ENCODE measurements at regions not wholly inside any gene's neighbourhood (a gene's known extent, or its start where the extent isn't known, plus 50 kb on each side); places are given as distances from the start of the nearest gene placed in this dataset.
"Not testable (repeated sequence)": the region's sequence is repeated elsewhere in the genome, so short reads cannot be mapped to it uniquely, and the experiment has no call there.

DNA sequence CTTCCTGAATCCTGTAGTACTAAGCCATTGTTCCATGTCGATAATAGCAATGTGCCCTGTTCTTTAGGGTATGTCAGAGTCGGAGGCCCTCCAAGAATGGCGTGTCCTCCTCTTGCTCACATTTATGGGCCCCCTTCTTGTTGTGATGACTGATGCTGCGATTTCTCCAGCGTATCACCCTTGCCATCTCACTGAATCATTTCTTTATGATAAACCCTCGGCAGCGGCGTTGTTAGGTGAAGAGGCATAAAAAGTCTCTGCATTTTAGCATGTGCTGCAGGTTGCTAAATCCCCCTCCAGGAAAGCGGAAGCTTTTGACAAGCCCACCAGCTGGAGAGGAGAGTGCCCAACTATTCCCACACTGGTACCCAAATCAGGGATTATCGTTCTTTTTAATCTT is 1045.3 kb downstream of the BRD1 start:
- DNase-seq, result no peak

- no peak for DNase-seq
Measured at GRCh38 chr22:48781868-48782267, 1045.8 kb downstream of the BRD1 start.

GRCh38 chr22:48781391-48781790 is 1046.3 kb downstream of the BRD1 start:
- DNase-seq, result no peak

GRCh38 chr22:48780597-48781277 is 1046.9 kb downstream of the BRD1 start:
- DNase-seq, result no peak

- no peak for DNase-seq
Measured at GRCh38 chr22:48779661-48780596, 1047.7 kb downstream of the BRD1 start.

DNA sequence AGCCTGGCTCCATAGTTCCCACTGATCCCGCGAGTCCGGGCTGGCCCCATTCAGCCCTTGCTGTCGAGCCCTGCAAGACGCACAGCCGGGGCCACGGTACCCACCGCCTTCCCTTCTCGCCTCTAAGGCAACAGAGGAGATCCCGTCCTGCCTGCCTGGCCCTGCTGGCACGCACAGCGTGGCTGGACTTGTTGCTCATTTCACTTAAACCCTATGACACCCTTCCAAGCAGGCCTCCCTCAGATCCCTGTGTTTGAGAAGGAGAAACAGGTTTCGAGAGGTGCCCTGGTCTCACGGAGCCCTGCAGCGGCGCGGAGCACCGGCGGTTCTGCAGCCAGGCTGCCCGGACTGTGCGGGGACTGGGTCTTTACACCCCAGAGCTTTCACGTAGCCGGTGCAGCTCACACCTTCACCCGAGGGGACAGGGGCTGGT is 1048.4 kb downstream of the BRD1 start:
- DNase-seq, result no peak

DNA sequence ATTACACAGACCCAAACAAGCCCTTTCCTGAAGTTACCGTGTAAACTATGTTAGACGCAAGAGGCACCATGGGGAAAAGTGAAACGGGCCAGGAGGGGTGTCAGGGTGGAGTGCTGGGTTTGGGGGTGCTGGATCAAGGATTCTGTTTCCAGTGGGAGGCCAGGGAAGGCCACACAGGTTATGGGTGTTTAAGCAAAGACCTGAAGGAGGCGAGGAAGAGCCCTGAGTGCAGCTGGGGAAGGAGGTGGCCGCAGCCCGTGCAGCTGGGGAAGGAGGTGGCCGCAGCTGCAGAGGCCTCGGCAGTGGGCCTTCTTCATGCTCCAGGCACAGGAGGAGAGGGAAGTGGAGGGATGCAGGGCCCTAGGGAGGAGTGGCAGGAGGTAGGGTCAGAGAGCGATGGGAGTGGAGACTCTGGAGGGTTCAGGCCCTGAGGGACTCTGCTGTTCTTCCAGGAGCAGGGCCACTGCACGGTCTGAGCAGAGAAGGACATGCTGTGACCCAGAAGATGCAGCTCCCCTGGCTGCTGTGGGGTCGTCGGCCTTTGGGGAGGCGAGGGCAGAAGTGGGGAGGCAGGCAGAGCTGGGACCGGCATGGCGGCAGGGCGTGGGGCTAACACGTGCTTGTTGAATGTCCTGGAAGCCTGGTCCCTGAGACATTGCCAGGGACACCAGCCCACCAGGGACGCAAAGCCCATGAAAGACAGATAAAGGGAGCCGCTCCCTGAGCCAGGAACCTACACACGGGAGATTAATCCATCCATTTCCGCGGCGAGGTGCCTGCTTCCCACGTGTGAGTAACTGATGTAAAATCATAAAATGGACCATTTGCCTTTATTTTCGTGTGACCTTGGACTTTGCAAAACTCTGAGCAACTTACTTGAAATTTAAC is 1049.1 kb downstream of the BRD1 start:
- DNase-seq, result no peak

DNA sequence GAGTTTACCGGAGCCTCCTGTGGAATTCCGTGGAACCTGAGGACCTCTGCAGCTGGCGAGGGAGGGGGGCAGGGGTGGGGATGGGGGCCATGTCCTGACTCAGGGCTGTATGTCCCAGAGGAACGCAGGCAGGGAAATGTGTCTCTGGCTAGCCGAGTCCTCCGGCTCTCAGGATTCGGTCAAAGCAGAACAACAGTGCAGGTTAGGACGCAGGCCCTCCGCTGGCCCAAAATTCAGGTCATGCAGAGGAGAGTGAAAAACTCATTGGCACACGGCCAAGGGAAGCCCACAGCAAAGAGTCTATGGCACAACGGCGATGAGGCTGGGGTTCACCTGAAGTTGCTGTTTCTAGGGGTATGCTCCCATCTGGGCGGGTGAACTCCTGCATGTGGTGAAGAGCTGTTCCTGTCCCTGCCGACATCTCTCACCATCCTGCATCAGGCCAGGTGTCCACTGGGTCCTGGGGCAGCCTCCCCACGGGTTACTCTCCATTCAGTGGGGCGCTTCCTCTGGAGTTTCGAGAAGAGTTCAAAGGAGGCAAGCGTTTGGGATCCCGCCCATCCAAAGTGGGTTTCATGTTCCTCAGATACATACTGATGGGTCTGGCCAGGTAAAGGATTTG is 1055.3 kb downstream of the BRD1 start:
- no peak for DNase-seq

GRCh38 chr22:48765595-48765994 is 1062.1 kb downstream of the BRD1 start:
- DNase-seq, result no peak

GRCh38 chr22:48761546-48761945 is 1066.1 kb downstream of the BRD1 start:
- DNase-seq, result no peak

DNA sequence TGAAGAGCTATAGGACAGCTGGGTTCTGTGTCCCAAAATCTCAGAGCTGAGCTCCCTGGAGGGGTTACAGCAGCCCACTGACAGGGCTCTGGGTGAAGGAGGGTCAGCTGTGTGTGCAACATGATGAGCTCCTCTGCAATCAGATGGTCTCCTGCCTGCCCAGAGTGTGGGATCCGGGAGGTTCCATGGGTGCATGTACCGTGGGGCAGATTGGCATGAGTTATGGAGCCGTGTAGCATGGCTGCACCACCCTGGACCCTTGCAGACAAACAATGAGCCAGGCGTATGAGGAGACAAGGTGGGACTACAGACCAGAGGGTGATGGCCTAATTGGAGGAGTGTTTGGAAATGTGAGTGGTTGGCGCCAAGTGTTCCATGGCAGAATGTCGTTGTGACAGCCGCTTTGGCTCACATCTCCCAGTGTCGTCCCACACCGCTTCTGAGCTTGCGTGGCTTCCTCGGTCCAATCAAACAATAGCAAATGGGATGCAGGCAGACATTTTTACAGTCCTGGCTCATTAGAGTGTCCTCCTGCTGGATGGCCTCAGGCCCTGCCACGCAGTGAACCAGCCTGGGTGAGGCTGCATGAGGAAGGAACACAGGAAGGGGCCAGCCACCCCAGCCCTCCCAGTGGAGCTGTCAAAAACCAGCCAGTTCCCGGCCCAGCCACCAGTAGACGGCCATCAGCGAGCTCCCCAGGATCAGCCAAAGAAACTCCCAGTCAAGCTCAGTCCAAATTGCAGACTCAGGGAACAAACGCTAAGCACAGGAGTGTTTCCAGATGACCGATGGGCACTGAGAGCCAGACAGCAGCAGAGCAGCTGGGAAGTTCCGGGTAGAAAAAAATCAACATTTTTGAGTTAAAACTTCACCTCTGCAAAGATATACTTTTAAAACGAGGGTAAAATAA is 1066.9 kb downstream of the BRD1 start:
- DNase-seq, result no peak

GRCh38 chr22:48758881-48759875 is 1068.5 kb downstream of the BRD1 start:
- DNase-seq, result no peak

DNA sequence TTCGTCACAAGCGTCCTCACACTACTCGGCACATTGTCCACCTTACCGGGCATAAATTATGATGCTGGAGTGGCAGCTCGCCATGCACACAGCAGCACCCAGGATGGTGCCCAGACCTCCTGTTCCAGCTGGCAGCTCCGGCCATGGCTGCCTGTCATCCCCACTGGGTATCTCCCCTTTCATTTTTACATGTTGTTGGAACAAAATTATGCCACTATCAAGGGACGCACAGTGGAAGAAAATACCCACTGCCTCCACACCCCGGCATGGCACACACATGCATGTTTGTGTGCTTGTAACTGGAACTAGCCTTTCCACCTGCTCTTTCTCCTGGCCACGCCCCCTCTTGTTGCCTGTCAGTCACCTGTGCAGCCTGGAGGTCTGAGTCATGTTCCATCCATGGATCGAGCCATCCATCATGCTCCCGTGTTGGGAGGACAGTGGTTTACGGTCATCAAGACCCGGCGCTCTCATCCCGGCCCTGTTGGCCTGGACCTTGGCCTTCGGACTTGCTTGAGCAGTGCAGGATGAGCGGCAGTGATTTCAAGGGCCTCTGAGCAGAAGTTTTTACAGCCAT is 1069.6 kb downstream of the BRD1 start:
- DNase-seq, result no peak

DNA sequence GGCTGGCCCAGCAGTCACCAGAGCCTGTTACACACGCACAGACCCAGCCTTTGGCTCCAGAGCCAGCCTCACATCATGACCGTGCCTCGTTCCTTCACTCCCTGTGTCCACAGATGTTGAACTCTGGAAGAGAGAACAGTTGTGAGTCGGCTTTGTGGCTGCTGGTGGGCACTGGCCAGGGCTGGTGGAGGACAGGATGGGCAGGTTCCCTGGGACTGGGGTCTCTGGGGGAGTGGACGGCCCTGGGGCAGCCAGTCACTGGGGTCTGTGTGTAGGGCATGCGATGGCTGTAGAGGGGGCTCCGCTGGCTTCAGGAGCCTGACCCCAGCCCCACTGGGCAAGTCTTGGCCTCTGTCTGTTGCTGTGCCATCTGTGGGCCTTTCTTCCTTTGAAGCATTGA is 1070.1 kb downstream of the BRD1 start:
- no peak for DNase-seq

DNA sequence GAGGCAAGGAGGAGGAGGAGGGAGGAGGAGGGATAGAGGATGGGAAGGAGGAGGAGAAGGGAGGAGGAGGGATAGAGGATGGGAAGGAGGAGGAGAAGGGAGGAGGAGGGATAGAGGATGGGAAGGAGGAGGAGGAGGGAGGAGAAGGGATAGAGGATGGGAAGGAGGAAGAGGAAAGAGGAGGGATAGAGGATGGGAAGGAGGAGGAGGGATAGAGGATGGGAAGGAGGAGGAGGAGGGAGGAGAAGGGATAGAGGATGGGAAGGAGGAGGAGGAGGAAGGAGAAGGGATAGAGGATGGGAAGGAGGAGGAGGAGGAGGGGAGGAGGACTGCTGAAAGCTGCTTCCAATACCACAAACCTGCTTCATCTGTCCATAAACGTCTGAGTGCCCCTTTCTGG is 1070.5 kb downstream of the BRD1 start:
- not testable (repeated sequence) for DNase-seq

- no peak for DNase-seq
Measured at GRCh38 chr22:48756146-48757111, 1071.2 kb downstream of the BRD1 start.

DNA sequence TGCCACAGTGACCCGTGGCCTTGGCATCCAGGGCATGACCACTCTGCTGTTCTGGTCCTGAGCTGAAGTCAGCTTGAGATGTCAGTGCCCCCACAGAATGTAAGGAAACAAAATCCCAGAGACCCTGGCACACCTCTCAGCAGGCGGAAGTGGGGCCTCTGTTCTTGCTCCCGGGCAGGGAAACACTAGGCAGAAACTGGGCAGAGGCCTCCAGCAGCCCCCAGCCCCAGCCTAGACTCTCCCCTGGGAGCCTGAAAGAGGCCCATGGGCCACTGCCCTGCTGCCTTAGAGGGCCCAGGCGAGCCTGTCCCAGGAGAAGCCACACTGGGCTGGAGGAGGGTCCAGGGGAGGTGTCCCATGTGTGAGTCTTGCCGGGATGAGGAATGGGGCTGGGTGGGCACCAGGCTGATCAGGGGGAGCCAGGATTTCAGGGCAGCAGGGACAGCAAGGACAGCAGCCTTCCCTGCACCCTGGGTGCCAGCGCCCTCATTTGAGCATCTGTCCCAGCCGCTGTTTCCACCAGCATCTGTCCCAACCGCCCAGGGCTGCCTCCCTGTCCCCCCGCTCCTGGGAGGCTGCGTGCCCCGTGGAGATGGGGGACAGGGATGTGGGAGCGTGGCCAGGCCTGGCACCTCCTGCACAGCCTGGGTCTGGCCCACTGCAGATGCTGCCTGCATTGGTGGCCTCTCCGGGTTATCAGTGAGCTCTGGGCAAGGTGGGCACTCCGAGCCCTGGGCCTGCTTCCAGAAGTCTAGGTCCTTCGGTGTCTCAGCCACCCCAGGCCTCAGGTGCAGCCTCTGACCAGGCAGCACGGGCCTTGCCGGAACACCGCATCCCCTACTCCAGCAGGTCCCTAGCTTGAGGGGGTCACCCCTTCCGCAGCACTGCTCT is 1072.4 kb downstream of the BRD1 start:
- DNase-seq, result no peak

All from bone marrow (tissue), 2 donors.